ENCODE measurements at regions not wholly inside any gene's neighbourhood (a gene's known extent, or its start where the extent isn't known, plus 50 kb on each side); places are given as distances from the start of the nearest gene placed in this dataset.
"Not testable (repeated sequence)": the region's sequence is repeated elsewhere in the genome, so short reads cannot be mapped to it uniquely, and the experiment has no call there.

DNA sequence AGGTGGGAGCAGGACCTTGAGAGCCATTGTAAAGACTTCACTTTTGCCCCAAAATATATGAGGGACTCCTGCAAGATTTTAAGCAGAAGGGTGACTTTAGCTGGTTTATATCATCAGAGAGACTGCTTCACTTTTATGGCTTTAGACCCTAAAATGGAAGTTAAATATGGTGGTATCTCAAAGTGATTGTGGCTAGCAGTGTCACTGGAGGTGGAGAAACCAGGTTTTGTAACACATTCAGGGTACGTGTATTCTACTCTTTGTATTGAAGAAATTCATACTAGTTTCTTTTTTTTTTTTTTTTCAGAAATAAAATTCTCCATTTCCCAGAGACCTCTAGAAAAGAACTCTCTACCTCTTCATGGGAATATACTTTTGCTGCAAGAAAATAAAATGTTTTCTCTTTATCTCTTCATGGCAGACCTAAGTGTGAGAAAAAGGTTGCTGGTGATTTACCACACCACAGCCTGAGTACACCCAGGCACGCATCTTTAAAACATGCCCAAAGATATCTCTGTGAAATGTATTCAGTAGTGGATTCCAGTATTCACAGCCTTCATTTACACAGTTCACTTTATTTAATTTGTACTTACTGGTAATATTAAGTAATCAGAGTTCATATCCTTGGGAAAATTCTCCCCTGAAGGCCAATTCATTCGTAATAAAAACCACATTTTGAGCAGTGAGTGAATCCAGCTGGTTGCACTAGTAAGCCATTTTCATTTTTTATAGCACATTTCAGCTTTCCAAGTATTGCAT, 74.3 kb upstream of the GUCY1A1 start:
- no peak for DNase-seq (ENCODE audit: low read depth, low spot score)

DNA sequence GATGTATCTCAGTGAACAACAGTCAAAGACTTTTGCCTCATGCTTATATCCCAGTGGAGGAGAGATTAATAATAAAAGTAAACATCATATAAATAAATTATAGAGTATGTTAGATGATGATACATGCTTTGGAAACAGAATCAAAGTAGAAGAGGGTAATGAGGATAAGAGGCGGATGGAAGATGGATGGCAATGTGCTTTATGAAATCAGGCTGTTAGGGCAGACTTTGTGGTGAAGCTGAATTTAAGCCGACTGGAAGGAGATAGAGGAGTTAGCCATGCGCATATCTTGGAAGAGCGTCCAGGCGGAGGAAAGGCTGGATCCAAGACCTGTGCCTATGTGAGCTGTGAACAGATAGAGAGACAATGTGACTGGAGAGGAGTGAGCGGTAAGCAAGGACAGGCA, 74.9 kb upstream of the GUCY1A1 start:
- no peak for DNase-seq (ENCODE audit: low read depth, low spot score)

DNA sequence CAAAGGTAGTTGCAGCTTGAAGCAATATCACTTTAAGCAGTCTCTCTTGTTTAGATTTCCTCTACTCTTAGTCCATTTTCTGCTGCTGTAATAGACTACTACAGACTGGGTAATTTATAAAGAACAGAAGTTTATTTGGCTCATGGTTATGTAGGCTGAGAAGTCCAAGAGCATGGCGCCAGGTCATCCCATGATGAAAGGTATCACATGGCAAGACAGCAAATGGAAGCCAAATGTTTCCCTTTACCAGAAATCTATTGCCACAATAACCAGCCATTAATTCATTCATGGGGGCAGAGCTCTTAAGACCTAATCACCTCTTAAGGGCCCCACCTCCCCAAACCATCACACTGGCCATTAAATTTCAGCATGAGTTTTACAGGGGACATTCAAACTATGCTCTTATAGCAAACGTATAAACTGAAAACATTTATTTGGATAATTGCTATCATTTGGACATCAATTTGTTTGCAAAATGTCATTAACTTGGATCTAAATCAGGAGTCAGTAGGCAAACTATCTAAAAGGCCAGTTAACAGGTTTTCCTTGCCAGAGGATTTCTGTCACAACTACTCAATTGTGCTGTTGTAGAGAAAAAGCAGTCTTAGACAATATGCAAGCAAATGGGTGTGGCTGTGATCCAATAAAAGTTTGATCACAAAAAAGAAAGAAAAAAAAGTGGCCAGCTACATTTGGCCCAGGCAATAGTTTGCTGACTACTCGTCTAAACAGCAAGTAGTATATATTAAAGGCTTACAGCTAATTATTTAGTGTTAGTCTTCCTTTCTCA, 75.7 kb upstream of the GUCY1A1 start:
- DNase-seq (ENCODE audit: low read depth, low spot score), result no peak

DNA sequence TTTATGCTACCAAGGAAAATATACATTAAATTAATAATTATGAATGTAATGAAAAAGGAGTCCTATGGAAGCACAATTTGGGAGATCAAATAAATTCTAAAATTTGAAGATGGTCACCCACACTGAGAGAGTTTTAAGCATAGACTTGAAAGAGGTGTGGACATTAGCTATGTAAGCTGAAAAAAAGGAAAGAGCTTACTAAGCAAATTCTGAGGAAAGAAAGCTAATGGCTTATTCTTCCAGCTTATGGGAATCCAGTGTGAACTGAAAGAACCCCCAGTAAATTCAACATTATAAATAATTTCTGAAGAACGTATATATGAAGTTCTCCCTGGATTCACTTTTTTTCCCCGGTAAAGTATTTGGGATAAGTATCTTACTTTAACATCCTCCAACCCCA, 78.2 kb upstream of the GUCY1A1 start:
- DNase-seq (ENCODE audit: low read depth, low spot score), result no peak

DNA sequence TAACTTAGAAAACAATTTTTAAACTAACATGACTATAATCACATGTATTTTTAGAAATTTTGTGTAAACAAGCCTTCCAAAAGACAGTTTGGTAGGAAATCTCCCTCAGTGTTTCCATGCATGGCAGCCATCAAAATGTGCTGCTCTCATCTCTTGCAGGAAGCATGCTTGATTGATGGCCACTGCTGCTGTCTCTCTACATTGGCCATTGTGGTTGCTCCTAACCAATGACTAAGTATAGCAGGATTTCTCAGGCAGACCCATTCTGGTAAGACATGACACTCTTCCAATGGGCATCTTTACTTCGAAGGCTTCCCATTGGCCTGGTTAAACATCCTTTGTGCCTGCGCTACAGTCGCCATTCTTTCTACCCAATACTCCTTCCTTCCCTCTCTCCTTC, 78.9 kb upstream of the GUCY1A1 start:
- no peak for DNase-seq (ENCODE audit: low read depth, low spot score)

DNA sequence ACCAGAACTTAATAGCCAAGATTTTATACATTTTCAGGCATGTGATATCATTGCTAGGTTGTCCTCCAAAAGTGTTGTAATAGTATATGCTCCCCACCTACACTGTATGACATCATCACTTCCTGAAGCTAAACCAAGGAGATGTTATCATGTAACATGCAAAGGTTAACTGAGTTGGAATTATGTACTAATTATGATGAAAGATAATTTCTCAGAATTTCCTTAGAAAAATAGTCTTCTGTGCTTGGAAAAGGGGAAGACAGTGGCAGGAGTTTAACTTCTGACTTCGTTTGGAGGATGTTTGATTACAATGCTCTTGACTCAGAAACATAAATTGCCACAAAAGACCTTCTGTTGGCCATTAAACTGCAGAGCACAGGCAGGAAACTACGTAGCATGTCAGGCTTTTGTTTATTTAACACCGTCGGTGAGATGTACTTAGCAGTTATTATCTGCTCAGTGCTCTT, 83.6 kb upstream of the GUCY1A1 start:
- no peak for DNase-seq (ENCODE audit: low read depth, low spot score)

DNA sequence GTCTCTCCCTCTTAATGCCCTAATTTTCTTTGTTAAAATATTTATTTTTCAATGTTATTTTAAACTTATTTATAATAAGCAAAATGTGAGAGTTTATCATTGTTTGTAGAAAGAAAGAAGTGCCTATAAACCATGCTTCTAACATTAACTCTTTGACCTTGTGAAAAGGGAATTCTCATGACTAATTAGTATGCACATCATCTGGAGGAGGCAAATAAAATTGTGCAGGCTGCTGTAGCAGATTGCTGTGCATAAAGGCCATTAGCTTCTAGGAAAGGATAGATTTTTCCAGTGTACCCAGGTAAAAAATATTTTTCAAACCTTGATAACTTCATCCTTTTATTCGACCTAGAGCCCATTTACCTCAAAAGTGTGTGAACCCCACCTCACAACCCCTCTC, 84.6 kb upstream of the GUCY1A1 start:
- DNase-seq (ENCODE audit: low read depth, low spot score), result no peak

DNA sequence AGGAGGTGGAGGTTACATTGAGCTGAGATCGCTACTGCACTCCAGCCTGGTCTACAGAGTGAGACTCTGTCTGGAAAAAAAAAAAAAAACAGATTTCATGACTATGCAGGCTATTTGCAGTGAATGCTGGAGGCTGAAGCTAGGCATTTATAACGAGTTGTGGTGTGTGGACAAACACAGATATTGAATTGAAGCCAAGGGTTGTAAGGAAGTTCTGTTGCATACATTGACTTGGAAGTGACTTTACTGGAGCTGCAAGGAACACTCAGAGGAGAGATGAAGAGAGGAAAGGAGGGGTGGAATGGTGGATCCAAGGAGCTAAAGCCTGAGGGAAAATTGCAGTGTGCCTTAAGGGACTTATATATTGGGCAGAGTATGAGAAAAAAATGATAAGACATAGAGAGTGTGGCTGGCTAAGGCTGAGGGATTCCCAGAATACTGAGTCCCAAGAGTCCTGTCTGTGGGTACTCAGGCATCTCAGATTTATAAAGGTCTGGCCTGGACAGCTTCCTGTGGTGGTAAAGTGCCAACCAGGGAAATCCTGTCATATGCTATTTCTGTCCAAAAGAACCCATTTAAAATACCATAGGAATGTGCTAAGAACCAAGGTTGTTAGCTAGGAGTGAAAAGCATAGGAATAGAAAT, 87.8 kb upstream of the GUCY1A1 start:
- no peak for DNase-seq (ENCODE audit: low read depth, low spot score)

DNA sequence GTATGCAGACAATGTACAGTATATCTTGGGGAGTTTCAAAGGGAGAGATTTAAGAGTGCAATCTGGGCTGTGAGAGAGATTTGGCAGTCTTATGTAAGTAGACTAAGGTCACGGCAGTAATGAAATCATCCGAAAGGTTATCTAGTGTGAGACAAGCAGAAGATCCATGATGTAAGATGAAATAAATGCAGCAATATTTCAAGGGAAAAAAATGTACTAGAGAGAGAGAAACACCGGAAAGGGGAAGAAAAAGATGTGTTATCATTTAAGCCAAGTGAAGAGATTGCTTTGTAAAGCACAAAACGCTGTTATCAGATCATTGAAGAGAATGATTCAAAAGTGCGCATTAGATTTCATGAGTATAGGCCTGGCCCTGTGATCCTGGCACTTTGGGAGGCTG, 88.4 kb upstream of the GUCY1A1 start:
- no peak for DNase-seq (ENCODE audit: low read depth, low spot score)

DNA sequence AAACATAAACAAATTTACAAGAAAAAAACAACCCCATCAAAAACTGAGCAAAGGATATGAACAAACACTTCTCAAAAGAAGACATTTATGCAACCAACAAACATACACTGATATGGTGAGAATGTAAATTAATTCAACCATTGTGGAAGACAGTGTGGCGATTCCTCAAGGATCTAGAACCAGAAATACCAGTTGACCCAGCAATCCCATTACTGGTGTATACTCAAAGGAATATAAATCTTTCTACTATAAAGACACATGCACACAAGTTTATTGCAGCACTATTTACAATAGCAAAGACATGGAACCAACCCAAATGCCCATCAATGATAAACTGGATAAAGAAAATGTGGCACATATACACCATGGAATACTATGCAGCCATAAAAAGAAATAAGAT, 92.3 kb upstream of the GUCY1A1 start:
- DNase-seq (ENCODE audit: low read depth, low spot score), result not testable (repeated sequence)

DNA sequence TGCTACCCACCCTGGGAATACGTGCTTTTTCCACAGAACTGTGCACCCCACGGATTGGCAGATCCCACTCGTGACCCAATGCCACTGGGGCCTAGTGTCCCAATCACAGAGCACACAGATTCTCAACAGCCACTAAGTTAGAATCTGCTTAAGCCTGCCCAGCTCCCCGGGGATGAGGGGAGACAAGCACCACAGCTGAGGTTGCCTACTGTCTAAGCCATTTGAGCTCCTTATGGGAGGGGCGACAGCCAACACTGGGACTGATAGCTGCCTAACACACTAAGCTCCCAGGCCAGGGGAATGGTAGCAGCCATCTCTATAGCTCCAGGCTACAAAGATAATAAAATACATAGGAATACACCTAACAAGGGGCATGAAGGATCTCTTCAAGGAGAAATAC, 93.5 kb upstream of the GUCY1A1 start:
- DNase-seq (ENCODE audit: low read depth, low spot score), result no peak

DNA sequence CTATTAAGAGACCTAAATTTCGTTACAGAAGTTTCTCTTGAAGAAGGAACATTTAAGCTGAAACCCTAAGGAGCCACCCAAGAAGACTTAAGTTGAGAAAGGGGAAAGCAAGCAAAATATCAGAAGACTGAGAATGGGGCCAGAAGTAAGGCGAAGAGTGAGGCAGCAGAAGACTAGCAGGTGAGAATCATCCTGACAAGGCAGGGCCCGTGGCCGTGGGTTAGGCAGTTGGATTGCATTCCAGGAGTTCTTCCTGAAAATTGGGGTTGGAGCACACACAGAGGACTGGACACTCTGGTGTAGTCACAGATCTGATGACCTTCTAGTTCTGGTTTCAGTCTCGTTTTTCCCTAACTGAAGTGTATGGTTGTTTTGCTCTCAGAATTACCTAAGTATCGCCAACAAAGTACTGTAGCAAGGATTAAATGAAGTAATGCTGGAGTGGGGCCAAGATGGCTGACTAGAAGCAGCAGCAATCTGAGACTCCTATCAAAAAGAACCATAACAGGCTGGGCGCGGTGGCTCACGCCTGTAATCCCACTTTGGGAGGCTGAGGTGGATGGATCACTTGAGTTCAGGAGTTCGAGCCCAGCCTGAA, 94.4 kb upstream of the GUCY1A1 start:
- no peak for DNase-seq (ENCODE audit: low read depth, low spot score)

DNA sequence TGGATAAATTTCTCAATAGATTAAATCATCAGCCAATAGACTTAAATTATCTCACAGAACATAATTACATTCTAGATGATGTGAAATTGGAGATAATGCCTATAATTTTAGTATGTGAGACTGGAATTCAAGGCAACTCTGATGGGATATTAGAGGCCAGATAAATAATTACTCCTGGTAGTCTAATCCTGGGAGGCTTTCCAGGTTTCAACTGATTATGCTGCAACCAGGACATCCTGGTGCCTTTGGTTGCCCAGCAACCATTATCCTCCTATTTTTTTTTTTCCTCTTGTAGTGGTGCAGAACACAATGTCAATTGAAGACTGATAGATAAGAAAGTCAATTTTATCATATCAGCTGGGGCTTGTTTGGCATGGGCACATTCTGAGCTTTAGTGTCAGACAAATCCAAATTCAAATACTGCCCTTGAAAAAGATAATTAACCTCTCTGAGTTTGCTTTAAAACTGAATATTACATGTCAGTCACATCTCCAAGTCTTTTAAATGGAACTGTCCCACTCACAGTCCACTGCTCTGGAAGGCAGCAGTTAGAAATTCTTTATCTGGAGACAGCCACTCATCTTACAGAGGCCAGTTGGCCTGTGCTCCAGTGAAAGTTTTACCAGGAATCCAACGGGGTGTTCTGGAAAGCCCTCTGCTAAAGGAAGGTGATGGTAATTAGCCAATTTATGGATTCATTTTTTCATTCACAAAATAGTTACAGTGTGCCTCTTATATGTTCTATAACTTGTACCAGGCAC, 95.3 kb upstream of the GUCY1A1 start:
- no peak for DNase-seq (ENCODE audit: low read depth, low spot score)

DNA sequence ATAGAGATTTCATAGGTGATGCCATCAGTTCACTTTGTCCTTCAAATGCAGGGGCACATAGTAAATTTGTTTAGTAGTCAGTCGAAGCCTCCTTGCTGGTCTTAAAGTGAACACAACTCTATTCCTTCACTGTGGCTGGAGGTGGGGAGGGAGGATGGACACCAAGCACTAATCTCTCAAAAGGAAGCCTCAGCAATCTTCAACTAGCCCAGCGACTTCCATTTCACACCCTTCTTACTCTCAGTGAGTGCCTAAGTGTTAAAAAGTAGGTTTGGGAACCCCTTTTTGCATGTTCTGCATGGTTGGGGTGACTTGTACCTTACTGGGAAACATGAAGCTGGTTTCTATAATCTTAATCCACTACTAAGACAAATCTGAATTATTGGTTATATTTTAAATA, 96.0 kb upstream of the GUCY1A1 start:
- DNase-seq (ENCODE audit: low read depth, low spot score), result no peak

DNA sequence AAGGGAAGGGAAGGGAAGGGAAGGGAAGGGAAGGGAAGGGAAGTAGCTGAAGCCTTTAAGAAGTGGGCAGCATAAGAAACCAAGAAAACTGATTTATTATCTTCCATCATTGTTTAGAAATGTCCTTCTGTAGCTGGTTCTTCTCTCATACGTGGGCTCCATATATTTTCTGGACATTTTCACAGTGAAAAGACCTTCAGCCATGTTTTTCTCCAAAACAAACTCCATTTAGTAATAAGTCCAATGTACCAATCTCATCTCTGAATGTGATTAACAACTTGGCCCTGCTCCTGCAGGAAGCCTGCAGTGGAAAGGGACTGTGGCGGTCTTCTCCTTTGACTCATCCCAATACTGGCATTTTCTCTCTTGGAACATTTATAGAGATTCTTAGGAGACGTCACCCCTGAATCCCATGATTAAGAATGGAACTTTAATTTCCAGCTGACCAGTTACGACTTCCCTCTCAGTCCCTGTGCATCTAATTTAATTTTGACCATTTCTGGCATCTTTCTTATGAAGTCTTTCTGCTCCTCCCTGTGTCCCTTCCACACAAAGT, 96.6 kb upstream of the GUCY1A1 start:
- no peak for DNase-seq (ENCODE audit: low read depth, low spot score)

DNA sequence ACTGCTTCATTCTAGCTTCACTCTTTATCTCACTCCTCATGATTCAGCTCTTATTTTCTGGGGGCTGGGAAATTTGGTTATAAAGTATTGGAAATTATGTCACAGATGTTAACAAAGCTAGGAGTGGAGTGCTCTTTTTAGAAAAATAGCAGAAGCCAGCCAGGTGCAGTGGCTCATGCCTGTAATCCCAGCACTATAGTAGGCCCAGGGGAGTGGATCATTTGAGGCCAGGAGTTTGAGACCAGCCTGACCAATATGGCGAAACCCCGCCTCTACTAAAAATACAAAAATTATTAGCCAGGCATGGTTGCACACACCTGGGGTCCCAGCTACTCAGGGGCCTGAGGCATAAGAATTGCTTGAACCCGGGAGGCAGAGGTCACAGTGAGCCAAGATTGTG, 97.2 kb upstream of the GUCY1A1 start:
- DNase-seq (ENCODE audit: low read depth, low spot score), result no peak

DNA sequence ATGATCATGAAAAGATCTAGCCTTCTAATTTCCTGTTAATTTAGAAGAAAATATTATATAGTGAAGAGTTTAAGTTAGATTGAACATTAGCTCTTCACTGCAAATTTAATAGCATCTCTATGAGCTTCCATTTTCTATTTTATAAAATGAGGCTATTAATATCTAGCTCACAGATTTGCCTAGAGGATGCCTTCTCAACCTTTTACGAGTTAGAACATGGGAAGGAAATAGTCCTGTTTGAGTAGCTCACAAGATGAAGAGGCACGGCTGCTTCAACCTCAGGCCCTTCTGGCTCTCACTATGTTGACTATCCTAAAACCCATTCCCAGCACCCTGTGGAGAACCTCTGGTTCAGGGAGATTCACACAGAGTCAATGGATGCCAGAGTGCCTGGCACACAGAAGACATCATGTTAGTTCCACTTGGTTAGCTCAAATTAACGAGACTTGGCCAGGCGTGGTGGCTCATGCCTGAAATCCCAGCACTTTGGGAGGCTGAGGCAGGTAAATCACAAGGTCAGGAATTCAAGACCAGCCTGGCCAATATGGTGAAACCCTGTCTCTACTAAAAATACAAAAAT, 97.9 kb upstream of the GUCY1A1 start:
- no peak for DNase-seq (ENCODE audit: low read depth, low spot score)

DNA sequence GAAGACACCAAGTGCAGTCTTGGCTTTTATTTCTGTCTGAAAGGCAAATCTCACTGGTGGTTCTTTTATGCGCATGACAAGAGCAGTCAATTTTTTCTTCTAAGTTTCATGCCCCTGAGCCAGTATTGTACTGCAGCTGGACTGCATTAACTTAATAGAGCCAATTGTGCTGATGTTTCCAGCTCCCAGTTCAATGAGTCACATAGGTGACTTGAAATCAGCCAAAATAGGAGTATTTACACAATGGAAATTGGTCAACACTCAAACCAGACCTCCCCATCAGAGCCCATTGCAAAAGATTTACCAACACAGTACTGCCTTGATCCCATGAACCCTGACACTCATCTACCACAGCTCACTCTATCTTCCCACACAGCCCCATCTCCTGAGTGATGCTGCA, 100.3 kb upstream of the GUCY1A1 start:
- DNase-seq (ENCODE audit: low read depth, low spot score), result no peak

DNA sequence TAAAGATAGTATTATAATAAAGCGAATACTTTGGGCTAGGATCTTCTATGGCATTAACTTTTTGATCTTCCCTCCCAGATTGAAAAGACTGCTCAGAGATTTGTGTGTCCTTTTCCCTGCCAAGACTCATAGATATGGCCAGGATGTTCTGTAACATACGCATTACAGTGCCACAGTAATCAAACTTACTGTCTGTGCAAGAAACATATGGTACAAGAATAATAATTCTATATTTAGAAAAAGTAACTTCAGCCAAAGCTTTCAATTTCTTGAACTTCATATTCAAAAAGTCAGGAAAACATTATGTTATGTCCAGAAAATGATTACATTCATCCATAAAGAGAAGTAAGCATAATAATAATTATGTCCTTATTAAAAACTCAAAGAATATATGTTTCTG, 100.9 kb upstream of the GUCY1A1 start:
- DNase-seq (ENCODE audit: low read depth, low spot score), result no peak

DNA sequence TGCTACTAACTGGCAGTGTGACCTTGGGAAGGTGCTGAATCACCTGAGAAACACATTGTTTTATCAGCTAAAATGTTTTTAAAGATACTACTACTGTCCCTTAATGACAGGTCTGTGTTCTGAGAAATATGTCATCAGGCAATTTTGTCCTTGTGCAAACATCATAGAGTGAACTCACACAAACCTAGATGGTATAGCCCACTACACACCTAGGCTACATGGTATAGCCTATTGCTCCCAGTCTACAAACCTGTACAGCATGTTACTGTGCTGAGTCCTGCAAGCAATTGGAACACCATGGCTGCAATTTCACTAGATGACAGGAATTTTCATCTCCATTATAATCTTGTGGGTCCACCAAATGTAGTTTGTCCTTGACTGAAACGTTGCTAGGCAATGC, 101.3 kb upstream of the GUCY1A1 start:
- DNase-seq (ENCODE audit: low read depth, low spot score), result no peak

DNA sequence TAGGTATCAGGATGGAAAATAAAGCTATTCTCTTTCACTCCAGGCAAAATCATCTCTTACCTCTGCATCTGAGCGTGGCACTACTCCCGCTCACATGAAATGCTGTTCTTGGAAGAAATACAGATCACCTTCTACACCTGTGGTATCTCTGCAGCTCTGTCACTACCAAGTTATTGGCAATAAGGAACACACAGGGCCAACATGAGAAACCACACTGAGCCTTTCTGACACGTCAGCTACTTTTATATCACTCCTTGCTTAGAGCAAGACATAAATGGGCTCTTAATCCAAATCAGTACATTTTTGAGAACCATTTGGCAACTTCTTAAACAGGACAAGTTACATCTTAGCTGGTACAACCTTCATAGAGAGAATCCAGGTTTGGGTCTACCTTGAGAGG, 101.8 kb upstream of the GUCY1A1 start:
- no peak for DNase-seq (ENCODE audit: low read depth, low spot score)
